GM18505 (cell line): ENCODE measurements at regions not wholly inside any gene's neighbourhood (a gene's known extent, or its start where the extent isn't known, plus 50 kb on each side); places are given as distances from the start of the nearest gene placed in this dataset.

ENCODE experiments used
- ATAC-seq: cut with Tn5 transposase; IDR thresholded peaks from one replicate; pipeline ENCODE4 v1.9.1; 2021; ENCODE audit not compliant: unreplicated experiment
- POLR2A ChIP-seq: IDR thresholded peaks from 4 replicates; pipeline ENCODE4 v1.6.1; 2011; ENCODE audit warnings: borderline replicate concordance; ENCODE audit not compliant: insufficient read depth, insufficient read length; ENCODE audit errors: extremely low read depth

- no peak for ATAC-seq
- TF ChIP-seq POLR2A = no peak
Observed at GRCh38 chr20:24334830-24335229, 134.6 kb upstream of the SYNDIG1 start.

- ATAC-seq = no peak
Observed at GRCh38 chr20:24332956-24333355, 136.5 kb upstream of the SYNDIG1 start.

GRCh38 chr20:24331939-24332338 is 137.5 kb upstream of the SYNDIG1 start:
- no peak for ATAC-seq
- TF ChIP-seq POLR2A = no peak

More at GRCh38 chr20:24332956-24333355, 136.5 kb upstream of the SYNDIG1 start:
- TF ChIP-seq POLR2A = no peak

- no peak for ATAC-seq
- TF ChIP-seq POLR2A = no peak
Observed at GRCh38 chr20:24328901-24329300, 140.5 kb upstream of the SYNDIG1 start.

GRCh38 chr20:24321973-24322372 is 147.5 kb upstream of the SYNDIG1 start:
- no peak for ATAC-seq
- TF ChIP-seq POLR2A = no peak

GRCh38 chr20:24318569-24319352 is 150.7 kb upstream of the SYNDIG1 start:
- TF ChIP-seq POLR2A = no peak
- ATAC-seq = no peak

GRCh38 chr20:24317224-24317623 is 152.2 kb upstream of the SYNDIG1 start:
- no peak for ATAC-seq
- TF ChIP-seq POLR2A = no peak

GRCh38 chr20:24316731-24317130 is 152.7 kb upstream of the SYNDIG1 start:
- no peak for ATAC-seq
- no peak for TF ChIP-seq POLR2A

GRCh38 chr20:24314053-24314452 is 155.4 kb upstream of the SYNDIG1 start:
- no peak for TF ChIP-seq POLR2A

GRCh38 chr20:24309596-24309995 is 159.8 kb upstream of the SYNDIG1 start:
- no peak for TF ChIP-seq POLR2A
- ATAC-seq = no peak

More at GRCh38 chr20:24314053-24314452, 155.4 kb upstream of the SYNDIG1 start:
- ATAC-seq = no peak

GRCh38 chr20:24305371-24305770 is 164.1 kb upstream of the SYNDIG1 start:
- ATAC-seq = no peak
- no peak for TF ChIP-seq POLR2A

- TF ChIP-seq POLR2A = no peak
- no peak for ATAC-seq
Observed at GRCh38 chr20:24304291-24304690, 165.1 kb upstream of the SYNDIG1 start.

- no peak for ATAC-seq
- no peak for TF ChIP-seq POLR2A
Observed at GRCh38 chr20:24303393-24304170, 165.8 kb upstream of the SYNDIG1 start.

- no peak for ATAC-seq
Observed at GRCh38 chr20:24297993-24298392, 171.4 kb upstream of the SYNDIG1 start.

GRCh38 chr20:24296477-24297261 is 172.8 kb upstream of the SYNDIG1 start:
- no peak for TF ChIP-seq POLR2A
- ATAC-seq = no peak

More at GRCh38 chr20:24297993-24298392, 171.4 kb upstream of the SYNDIG1 start:
- no peak for TF ChIP-seq POLR2A
